GM12891 (cell line): ENCODE measurements at regions not wholly inside any gene's neighbourhood (a gene's known extent, or its start where the extent isn't known, plus 50 kb on each side); places are given as distances from the start of the nearest gene placed in this dataset.

Experiments used
- PAX5 ChIP-seq: IDR thresholded peaks from 2 replicates; pipeline ENCODE4 v1.6.1; 2011; ENCODE audit warnings: low read length, moderate library complexity, mild to moderate bottlenecking; ENCODE audit not compliant: insufficient read depth, severe bottlenecking
- POLR2A ChIP-seq: IDR thresholded peaks from 2 replicates; pipeline ENCODE4 v1.6.1; 2011; ENCODE audit warnings: low read depth, low read length, control low read depth
- POLR2AphosphoS5 ChIP-seq: IDR thresholded peaks from 2 replicates; pipeline ENCODE4 v1.6.1; 2011; ENCODE audit warnings: low read depth, low read length, control low read depth
- TAF1 ChIP-seq: IDR thresholded peaks from 2 replicates; pipeline ENCODE4 v1.6.1; 2011; ENCODE audit warnings: low read depth, low read length, control low read depth

DNA sequence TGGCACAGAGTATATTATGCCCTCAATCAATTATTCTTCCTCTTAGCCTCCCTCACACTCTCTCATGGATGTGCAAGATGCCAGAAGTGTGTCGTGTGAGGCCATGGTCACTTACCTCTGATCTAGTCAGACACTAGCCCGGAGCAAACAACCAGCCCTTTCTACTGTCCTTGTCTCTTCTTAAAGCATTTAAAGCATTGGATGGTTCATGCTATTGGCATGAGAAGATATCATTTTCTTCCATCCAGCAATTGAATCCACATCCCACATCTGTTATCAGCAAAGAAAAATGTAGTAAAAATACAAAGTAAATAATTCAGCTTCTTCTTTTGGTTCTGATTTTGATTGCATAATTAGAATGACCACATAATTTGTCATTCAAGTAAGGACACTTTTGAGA lies 267.2 kb upstream of the ACO1 start:
- TF ChIP-seq POLR2A (no peak), POLR2AphosphoS5 (no peak), TAF1 (no peak), PAX5 (no peak)
